SH-SY5Y (cell line): ENCODE measurements at regions not wholly inside any gene's neighbourhood (a gene's known extent, or its start where the extent isn't known, plus 50 kb on each side); places are given as distances from the start of the nearest gene placed in this dataset.

Experiments
- GATA2 ChIP-seq: IDR thresholded peaks from 2 replicates; pipeline ENCODE4 v1.6.1; 2011; ENCODE audit warnings: mild to moderate bottlenecking, low read depth, low read length
- GATA3 ChIP-seq: IDR thresholded peaks from 2 replicates; pipeline ENCODE4 v1.6.1; 2011; ENCODE audit warnings: low read depth, mild to moderate bottlenecking, low read length, moderate library complexity

- TF ChIP-seq GATA3 = no peak
- TF ChIP-seq GATA2 = no peak
Measured at GRCh38 chr16:50485232-50485631, 63.0 kb upstream of the NKD1 start.
